OCI-LY7 (cell line): ENCODE measurements at regions not wholly inside any gene's neighbourhood (a gene's known extent, or its start where the extent isn't known, plus 50 kb on each side); places are given as distances from the start of the nearest gene placed in this dataset.

Source experiments
- BruUV-seq: library from RNA; stranded (reverse); fragments of 400-500 nt; replicated peaks from 2 replicates; lab custom pipeline; 2021; lab: Mats Ljungman, UMichigan
- CTCF ChIA-PET: fragments of 300-600 bp; sonication (Branson Sonifier 250); formaldehyde crosslinking; loops from one replicate; lab custom pipeline; 2022; ENCODE audit warnings: antibody characterized with exemption; ENCODE audit not compliant: unreplicated experiment; lab: Charles Lee
- POLR2A ChIA-PET: fragments of 300-600 bp; sonication (Branson Sonifier 250); formaldehyde crosslinking; loops from one replicate; lab custom pipeline; 2022; ENCODE audit warnings: antibody characterized with exemption; lab: Charles Lee
- DNase-seq: peaks from one replicate; pipeline ENCODE4 v3.0.0-alpha.2; 2015; ENCODE audit warnings: low spot score
- H2AFZ ChIP-seq: fragments of 200-600 bp; sonication (generic), shearing (Covaris generic); 2 replicates; pipeline ENCODE4 v1.6.1; 2014; ENCODE audit warnings: mild to moderate bottlenecking, antibody characterized with exemption, low read length, moderate library complexity
- H3K27ac ChIP-seq: fragments of 200-600 bp; sonication (generic); 2 replicates; pipeline ENCODE4 v1.5.1; 2014; ENCODE audit warnings: mixed run types, low read depth, mild to moderate bottlenecking, moderate library complexity, low read length, inconsistent platforms; ENCODE audit not compliant: poor library complexity, severe bottlenecking
- H3K36me3 ChIP-seq: fragments of 200-600 bp; sonication (generic); 2 replicates; pipeline ENCODE4 v1.6.1; 2014; ENCODE audit warnings: mild to moderate bottlenecking, antibody characterized with exemption, low read length, moderate library complexity, mixed read lengths; ENCODE audit not compliant: insufficient read depth
- H3K4me1 ChIP-seq: fragments of 200-600 bp; sonication (generic); 2 replicates; pipeline ENCODE4 v1.5.1; 2014; ENCODE audit warnings: mild to moderate bottlenecking, low read length; ENCODE audit not compliant: insufficient read depth, poor library complexity, severe bottlenecking
- H3K4me2 ChIP-seq: fragments of 200-600 bp; sonication (generic); 2 replicates; pipeline ENCODE4 v1.6.1; 2014; ENCODE audit warnings: mild to moderate bottlenecking, low read length
- H3K4me3 ChIP-seq: fragments of 200-600 bp; sonication (generic); 2 replicates; pipeline ENCODE4 v1.5.1; 2014; ENCODE audit warnings: mild to moderate bottlenecking, low read depth, low read length; ENCODE audit not compliant: poor library complexity, severe bottlenecking
- H3K79me2 ChIP-seq: fragments of 200-600 bp; sonication (generic); 2 replicates; pipeline ENCODE4 v1.6.1; 2016; ENCODE audit warnings: low read depth, mild to moderate bottlenecking, low read length, moderate library complexity, mixed read lengths; ENCODE audit not compliant: insufficient read depth
- H3K9me2 ChIP-seq: fragments of 200-600 bp; sonication (generic); 2 replicates; pipeline ENCODE4 v1.6.1; 2016; ENCODE audit warnings: mild to moderate bottlenecking, low read length, mixed read lengths; ENCODE audit not compliant: insufficient read depth
- H3K9me3 ChIP-seq: fragments of 200-600 bp; sonication (generic); 2 replicates; pipeline ENCODE4 v1.6.1; 2014; ENCODE audit warnings: mild to moderate bottlenecking, mixed run types, low read length, mixed read lengths
- H4K20me1 ChIP-seq: fragments of 200-600 bp; sonication (generic); 2 replicates; pipeline ENCODE4 v1.6.1; 2014; ENCODE audit warnings: mild to moderate bottlenecking, antibody characterized with exemption, low read length, moderate library complexity, mixed read lengths; ENCODE audit not compliant: insufficient read depth
- CTCF ChIP-seq: fragments of 200-600 bp; sonication (generic); conservative IDR thresholded peaks from 2 replicates; pipeline ENCODE4 v1.5.1; 2014; ENCODE audit warnings: mild to moderate bottlenecking, antibody characterized with exemption, low read length, moderate library complexity, mixed read lengths
- EZH2phosphoT487 ChIP-seq: fragments of 200-600 bp; sonication (generic); IDR thresholded peaks from 2 replicates; pipeline ENCODE4 v1.6.1; 2018; ENCODE audit warnings: low read depth, borderline replicate concordance, mild to moderate bottlenecking, mixed run types, antibody characterized with exemption, low read length, moderate library complexity, mixed read lengths
- intact Hi-C: fragments of 100-400 bp; cut with micrococcal nuclease; formaldehyde crosslinking; loops from one replicate; pipeline ENCODE4 v1.10.0; 2022; ENCODE audit not compliant: unreplicated experiment

GRCh38 chr1:98498651-98499050, 162.9 kb upstream of the SNX7 start:
- H3K79me2 ChIP-seq = no peaks in the 10 kb centered on the region
- no peak for TF ChIP-seq CTCF
- TF ChIP-seq EZH2phosphoT487 = no peak
- DNase-seq = no peak
- no peaks in the 10 kb centered on the region for H3K4me1 ChIP-seq
- no TSS peak for BruUV-seq
- H3K4me2 ChIP-seq = no peak overlapping the region
- H3K4me3 ChIP-seq = no peak overlapping the region
- POLR2A ChIA-PET = no interaction called here
- CTCF ChIA-PET = no interaction called here
- no peak overlapping the region for H3K27ac ChIP-seq
- no peaks in the 10 kb centered on the region for H3K36me3 ChIP-seq
- H3K9me2 ChIP-seq = no peaks in the 10 kb centered on the region
- no peaks in the 10 kb centered on the region for H3K9me3 ChIP-seq
- no peaks in the 10 kb centered on the region for H4K20me1 ChIP-seq
- no peak overlapping the region for H2AFZ ChIP-seq
- intact Hi-C loops = no loop called here

GRCh38 chr1:98497497-98497896, 164.0 kb upstream of the SNX7 start:
- TF ChIP-seq CTCF (no peak), EZH2phosphoT487 (no peak)
- Histone ChIP-seq H3K4me1 (no peaks in the 10 kb centered on the region), H3K27ac (no peak overlapping the region), H4K20me1 (no peaks in the 10 kb centered on the region), H2AFZ (no peak overlapping the region), H3K4me2 (no peak overlapping the region), H3K9me3 (no peaks in the 10 kb centered on the region), H3K36me3 (no peaks in the 10 kb centered on the region), H3K79me2 (no peaks in the 10 kb centered on the region), H3K4me3 (no peak overlapping the region), H3K9me2 (no peaks in the 10 kb centered on the region)
- intact Hi-C loops = no loop called here
- DNase-seq = no peak
- CTCF ChIA-PET = no interaction called here
- no TSS peak for BruUV-seq
- POLR2A ChIA-PET = no interaction called here

GRCh38 chr1:98496256-98496995, 165.1 kb upstream of the SNX7 start:
- Histone ChIP-seq H3K4me2 (no peak overlapping the region), H3K4me3 (no peak overlapping the region), H4K20me1 (no peaks in the 10 kb centered on the region), H3K27ac (no peak overlapping the region), H3K9me3 (no peaks in the 10 kb centered on the region), H3K79me2 (no peaks in the 10 kb centered on the region), H3K36me3 (no peaks in the 10 kb centered on the region), H2AFZ (no peak overlapping the region), H3K4me1 (no peaks in the 10 kb centered on the region), H3K9me2 (no peaks in the 10 kb centered on the region)
- ChIA-PET CTCF (no interaction called here), POLR2A (no interaction called here)
- TF ChIP-seq CTCF = no peak
- TF ChIP-seq EZH2phosphoT487 = no peak
- no peak for DNase-seq
- no TSS peak for BruUV-seq
- intact Hi-C loops = no loop called here
